ENCODE measurements at regions not wholly inside any gene's neighbourhood (a gene's known extent, or its start where the extent isn't known, plus 50 kb on each side); places are given as distances from the start of the nearest gene placed in this dataset.

GRCh38 chr11:80626721-80627120, 1185.9 kb upstream of the TENM4 start:
- no peak for TF ChIP-seq CTCF (conservative IDR thresholded peaks at IDR 0.05; ENCODE audit: low read length)
- no peak for TF ChIP-seq EZH2phosphoT487 (IDR thresholded peaks at IDR 0.05; ENCODE audit: borderline replicate concordance, low read depth, low read length)
